AG04450 (cell line): ENCODE measurements at regions not wholly inside any gene's neighbourhood (a gene's known extent, or its start where the extent isn't known, plus 50 kb on each side); places are given as distances from the start of the nearest gene placed in this dataset.

Experiments
- CTCF ChIA-PET: fragments of 300-600, 350-600 bp; formaldehyde crosslinking; extraction: SDS; loops from one replicate; lab custom pipeline; 2022; ENCODE audit warnings: antibody characterized with exemption, inconsistent platforms; lab: Charles Lee
- POLR2A ChIA-PET: fragments of 350-600 bp; formaldehyde crosslinking; extraction: SDS; loops from one replicate; lab custom pipeline; 2021; ENCODE audit warnings: antibody characterized with exemption, inconsistent platforms; lab: Yijun Ruan, JAX
- DNase-seq: peaks from one replicate; pipeline ENCODE4 v3.0.0-alpha.2; 2011; ENCODE audit warnings: low read depth, low spot score
- H3K27ac ChIP-seq: one replicate; pipeline ENCODE4 v1.5.1; 2012; ENCODE audit warnings: low read depth, low read length, control low read depth
- H3K27me3 ChIP-seq: one replicate; pipeline ENCODE4 v1.6.0; 2012; ENCODE audit warnings: low read length; ENCODE audit not compliant: control insufficient read depth, insufficient read depth
- H3K4me3 ChIP-seq: 2 replicates; pipeline ENCODE4 v1.5.1; 2011; ENCODE audit warnings: mild to moderate bottlenecking, low read depth, low read length, control low read depth
- H3K9me3 ChIP-seq: 2 replicates; pipeline ENCODE4 v1.5.1; 2012; ENCODE audit warnings: low read length; ENCODE audit not compliant: control insufficient read depth, insufficient read depth
- CTCF ChIP-seq: IDR thresholded peaks from 2 replicates; pipeline ENCODE4 v1.5.1; 2011; ENCODE audit warnings: low read depth, low read length, control low read depth, inconsistent platforms

- TF ChIP-seq CTCF, result no peak
- CTCF ChIA-PET, result interaction anchor here (1.0 kb wide), 1 partner anchor 10 kb away, joined by 3 read pairs; no protein-coding TSS in a partner anchor
- no peak for DNase-seq
- Histone ChIP-seq H3K27ac (no peak overlapping the region), H3K9me3 (no peaks in the 10 kb centered on the region), H3K27me3 (peaks cover 6% of the 10 kb centered on the region), H3K4me3 (no peak overlapping the region)
- POLR2A ChIA-PET, result no interaction called here
These were observed 222.1 kb upstream of the ARID1B start for GRCh38 chr6:156555116-156555515.

DNA sequence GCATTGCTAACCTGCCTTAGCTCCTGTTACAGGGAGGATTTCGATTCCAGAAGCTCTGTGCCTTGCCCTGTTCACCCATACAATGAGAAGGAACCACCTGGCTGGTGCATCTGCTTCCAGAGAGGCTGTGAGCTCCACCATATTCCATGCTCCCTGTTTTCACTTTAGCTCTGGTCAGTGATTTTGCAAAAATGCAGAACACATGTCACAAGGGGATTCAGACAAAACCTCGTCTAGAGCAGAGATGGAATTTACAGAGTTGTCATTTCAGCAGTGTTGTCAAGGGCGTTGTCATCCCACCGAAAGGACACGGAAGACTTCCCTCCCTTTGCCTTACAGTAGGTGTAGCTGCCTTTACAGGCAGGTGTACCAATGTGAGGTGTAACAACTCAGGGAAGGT, 223.0 kb upstream of the ARID1B start:
- ChIA-PET CTCF (interaction anchor here (0.6 kb wide), 1 partner anchor 861 kb away, joined by 3 read pairs; no protein-coding TSS in a partner anchor), POLR2A (no interaction called here)
- Histone ChIP-seq H3K9me3 (no peaks in the 10 kb centered on the region), H3K4me3 (no peak overlapping the region), H3K27ac (no peak overlapping the region), H3K27me3 (peaks cover 6% of the 10 kb centered on the region)
- no peak for DNase-seq
- no peak for TF ChIP-seq CTCF

- no peaks in the 10 kb centered on the region for H3K9me3 ChIP-seq
- no peak for DNase-seq
- ChIA-PET CTCF (no interaction called here), POLR2A (no interaction called here)
- no peak overlapping the region for H3K4me3 ChIP-seq
- H3K27me3 ChIP-seq, result peaks cover 6% of the 10 kb centered on the region
- TF ChIP-seq CTCF, result no peak
- no peak overlapping the region for H3K27ac ChIP-seq
These were observed 224.3 kb upstream of the ARID1B start for GRCh38 chr6:156552849-156553248.

GRCh38 chr6:156550949-156551348, 226.2 kb upstream of the ARID1B start:
- ChIA-PET POLR2A (no interaction called here), CTCF (no interaction called here)
- H3K27ac ChIP-seq, result no peak overlapping the region
- no peaks in the 10 kb centered on the region for H3K9me3 ChIP-seq
- no peak for TF ChIP-seq CTCF
- peaks cover 6% of the 10 kb centered on the region for H3K27me3 ChIP-seq
- no peak overlapping the region for H3K4me3 ChIP-seq
- DNase-seq, result no peak

- no peak for DNase-seq
- Histone ChIP-seq H3K27ac (no peak overlapping the region), H3K27me3 (peaks cover 3% of the 10 kb centered on the region), H3K9me3 (no peaks in the 10 kb centered on the region), H3K4me3 (no peak overlapping the region)
- ChIA-PET POLR2A (no interaction called here), CTCF (no interaction called here)
- TF ChIP-seq CTCF, result no peak
These were observed 231.2 kb upstream of the ARID1B start for GRCh38 chr6:156545931-156546330.
